IMR-90 (cell line): ENCODE measurements at regions not wholly inside any gene's neighbourhood (a gene's known extent, or its start where the extent isn't known, plus 50 kb on each side); places are given as distances from the start of the nearest gene placed in this dataset.

Experiments used
- ATAC-seq: fragments of 200-7000 bp; cut with Tn5 transposase; 2 replicates; pipeline ENCODE4 v1.9.1; 2020; ENCODE audit warnings: low read depth, mild to moderate bottlenecking, moderate library complexity
- BruUV-seq: library from RNA; stranded (reverse); fragments of 400-500 nt; replicated peaks from 2 replicates; lab custom pipeline; 2021; lab: Mats Ljungman, UMichigan
- CTCF ChIA-PET: fragments of 300-600 bp; formaldehyde crosslinking; extraction: SDS; loops from one replicate; lab custom pipeline; 2021; ENCODE audit warnings: antibody characterized with exemption; lab: Yijun Ruan, JAX
- POLR2A ChIA-PET: fragments of 300-600 bp; sonication (Branson Sonifier 250); formaldehyde crosslinking; loops from one replicate; lab custom pipeline; 2022; ENCODE audit warnings: antibody characterized with exemption; ENCODE audit not compliant: unreplicated experiment; lab: Charles Lee
- DNase-seq: peaks from one replicate; pipeline ENCODE4 v3.0.0; 2013
- H2AFZ ChIP-seq: replicated peaks from 2 replicates; pipeline ENCODE3; 2013; ENCODE audit warnings: low read length, mild to moderate bottlenecking; ENCODE audit not compliant: poor library complexity
- H2AK5ac ChIP-seq: 2 replicates; pipeline ENCODE4 v1.6.1; 2013; ENCODE audit warnings: low read depth, low read length, inconsistent platforms
- H2AK9ac ChIP-seq: replicated peaks from 2 replicates; pipeline ENCODE3; 2013; ENCODE audit warnings: mild to moderate bottlenecking, low read depth, low read length, moderate library complexity; ENCODE audit not compliant: poor library complexity
- H2BK120ac ChIP-seq: 2 replicates; pipeline ENCODE4 v1.6.1; 2013; ENCODE audit warnings: low read depth, low read length, inconsistent platforms
- H2BK15ac ChIP-seq: 3 replicates; pipeline ENCODE4 v1.6.1; 2013; ENCODE audit warnings: low read depth, low read length, inconsistent platforms
- H2BK20ac ChIP-seq: 2 replicates; pipeline ENCODE4 v1.6.1; 2013; ENCODE audit warnings: low read depth, mild to moderate bottlenecking, inconsistent platforms, low read length, moderate library complexity
- H2BK5ac ChIP-seq: 2 replicates; pipeline ENCODE4 v1.6.1; 2013; ENCODE audit warnings: mild to moderate bottlenecking, low read depth, low read length, inconsistent platforms; ENCODE audit not compliant: poor library complexity, severe bottlenecking
- H3K14ac ChIP-seq: replicated peaks from 2 replicates; pipeline ENCODE4 v1.6.1; 2013; ENCODE audit warnings: low read depth, low read length, inconsistent platforms
- H3K18ac ChIP-seq: 2 replicates; pipeline ENCODE4 v1.6.1; 2013; ENCODE audit warnings: low read depth, low read length, control low read depth
- H3K23ac ChIP-seq: 2 replicates; pipeline ENCODE4 v1.6.1; 2013; ENCODE audit warnings: low read depth, low read length, inconsistent platforms
- H3K27ac ChIP-seq: 2 replicates; pipeline ENCODE4 v1.5.1; 2013; ENCODE audit warnings: mild to moderate bottlenecking, control low read depth, low read length; ENCODE audit not compliant: insufficient read depth
- H3K27me3 ChIP-seq: 2 replicates; pipeline ENCODE4 v1.6.1; 2013; ENCODE audit warnings: low read length; ENCODE audit not compliant: control insufficient read depth, insufficient read depth
- H3K36me3 ChIP-seq: 2 replicates; pipeline ENCODE4 v1.6.1; 2013; ENCODE audit warnings: low read length, mixed read lengths; ENCODE audit not compliant: control insufficient read depth, insufficient read depth
- H3K4ac ChIP-seq: 2 replicates; pipeline ENCODE4 v1.6.1; 2013; ENCODE audit warnings: low read depth, low read length, inconsistent platforms
- H3K4me1 ChIP-seq: 2 replicates; pipeline ENCODE4 v1.6.1; 2013; ENCODE audit warnings: low read length, mixed read lengths; ENCODE audit not compliant: control insufficient read depth, insufficient read depth
- H3K4me2 ChIP-seq: 2 replicates; pipeline ENCODE4 v1.6.1; 2013; ENCODE audit warnings: low read depth, mild to moderate bottlenecking, control low read depth, low read length, moderate library complexity
- H3K4me3 ChIP-seq: 2 replicates; pipeline ENCODE4 v1.5.1; 2013; ENCODE audit warnings: low read depth, mild to moderate bottlenecking, control low read depth, low read length, moderate library complexity; ENCODE audit not compliant: insufficient read depth
- H3K56ac ChIP-seq: 2 replicates; pipeline ENCODE4 v1.6.1; 2013; ENCODE audit warnings: low read length, inconsistent platforms; ENCODE audit not compliant: insufficient read depth; ENCODE audit errors: extremely low read depth
- H3K79me1 ChIP-seq, 2 experiments: 2 replicates each; pipeline ENCODE4 v1.6.1; 2013; ENCODE audit warnings: low read length in 2 of 2, inconsistent platforms in 1 of 2, low read depth in 1 of 2
- H3K9ac ChIP-seq: 2 replicates; pipeline ENCODE4 v1.6.1; 2013; ENCODE audit warnings: low read depth, low read length, control low read depth
- H3K9me1 ChIP-seq: 2 replicates; pipeline ENCODE4 v1.6.1; 2013; ENCODE audit warnings: low read length, inconsistent platforms; ENCODE audit not compliant: insufficient read depth
- H3K9me3 ChIP-seq: 2 replicates; pipeline ENCODE4 v1.6.1; 2013; ENCODE audit warnings: low read length; ENCODE audit not compliant: control insufficient read depth, insufficient read depth
- H4K20me1 ChIP-seq: 2 replicates; pipeline ENCODE4 v1.6.1; 2013; ENCODE audit warnings: low read length, inconsistent platforms; ENCODE audit not compliant: insufficient read depth
- H4K5ac ChIP-seq: 2 replicates; pipeline ENCODE4 v1.6.1; 2013; ENCODE audit warnings: mild to moderate bottlenecking, low read depth, low read length, control low read depth
- H4K8ac ChIP-seq, 2 experiments: 2 replicates each; pipeline ENCODE4 v1.6.1; 2013; ENCODE audit warnings: low read depth in 2 of 2, low read length in 2 of 2, control low read depth in 1 of 2, inconsistent platforms in 1 of 2
- H4K91ac ChIP-seq: 2 replicates; pipeline ENCODE4 v1.6.1; 2013; ENCODE audit warnings: low read depth, low read length, inconsistent platforms; ENCODE audit not compliant: insufficient read depth
- BHLHE40 ChIP-seq: fragments of 150-350 bp; IDR thresholded peaks from 2 replicates; pipeline ENCODE4 v1.6.1; 2016; ENCODE audit warnings: mild to moderate bottlenecking, low read depth, low read length
- CEBPB ChIP-seq: IDR thresholded peaks from 2 replicates; pipeline ENCODE4 v1.6.1; 2012; ENCODE audit warnings: low read depth, low read length, improper control_type of control experiment
- CHD1 ChIP-seq: IDR thresholded peaks from 2 replicates; pipeline ENCODE4 v1.6.1; 2012; ENCODE audit warnings: low read depth, low read length, improper control_type of control experiment
- FOS ChIP-seq: fragments of 150-350 bp; IDR thresholded peaks from 2 replicates; pipeline ENCODE4 v1.6.1; 2016; ENCODE audit warnings: low read depth, low read length
- MAFK ChIP-seq: IDR thresholded peaks from 2 replicates; pipeline ENCODE4 v1.6.1; 2012; ENCODE audit warnings: low read depth, low read length, improper control_type of control experiment
- MAZ ChIP-seq: IDR thresholded peaks from 2 replicates; pipeline ENCODE4 v1.6.1; 2012; ENCODE audit warnings: low read depth, mild to moderate bottlenecking, low read length, improper control_type of control experiment, moderate library complexity, borderline replicate concordance
- MXI1 ChIP-seq: IDR thresholded peaks from 2 replicates; pipeline ENCODE4 v1.6.1; 2012; ENCODE audit warnings: low read depth, mild to moderate bottlenecking, low read length, moderate library complexity, borderline replicate concordance
- NFE2L2 ChIP-seq: fragments of 150-350 bp; IDR thresholded peaks from 2 replicates; pipeline ENCODE4 v1.6.1; 2016; ENCODE audit warnings: low read depth, mild to moderate bottlenecking, low read length
- POLR2A ChIP-seq: IDR thresholded peaks from 2 replicates; pipeline ENCODE4 v1.6.1; 2012; ENCODE audit warnings: mild to moderate bottlenecking, low read depth, low read length
- RAD21 ChIP-seq: IDR thresholded peaks from 2 replicates; pipeline ENCODE4 v1.6.1; 2012; ENCODE audit warnings: low read length, improper control_type of control experiment
- RCOR1 ChIP-seq: IDR thresholded peaks from 2 replicates; pipeline ENCODE4 v1.6.1; 2012; ENCODE audit warnings: mild to moderate bottlenecking, low read length, improper control_type of control experiment; ENCODE audit not compliant: insufficient replicate concordance
- RFX5 ChIP-seq: IDR thresholded peaks from 2 replicates; pipeline ENCODE4 v1.8.0; 2012; ENCODE audit warnings: low read depth, mild to moderate bottlenecking, low read length, moderate library complexity
- SMC3 ChIP-seq: fragments of 150-350 bp; IDR thresholded peaks from 2 replicates; pipeline ENCODE4 v1.6.1; 2016; ENCODE audit warnings: low read depth, mild to moderate bottlenecking, antibody characterized with exemption, low read length, moderate library complexity
- WGBS, 2 experiments: methylation state at CpG; one replicate each; pipeline versions ENCODE4 v1.1.5 to v1.1.7; 2013; ENCODE audit warnings: missing lambda C conversion rate in 2 of 2; ENCODE audit not compliant: insufficient read length in 1 of 2; ENCODE audit errors: extremely low coverage in 2 of 2; 5-methylcytosine and 5-hydroxymethylcytosine counted together
- dilution Hi-C: fragments of 300-500 bp; cut with HindIII; formaldehyde crosslinking; loops from one replicate; pipeline ENCODE4 v1.14.3; 2018; ENCODE audit warnings: low sequenced_read_pairs; ENCODE audit not compliant: unreplicated experiment
- in situ Hi-C: fragments of 300-500 bp; cut with MboI; formaldehyde crosslinking; loops from 3 replicates; pipeline ENCODE4 v1.14.3; 2019; ENCODE audit warnings: low sequenced_read_pairs, inconsistent platforms, mixed read lengths
- intact Hi-C: fragments of 100-400 bp; cut with micrococcal nuclease; formaldehyde crosslinking; loops from 2 replicates; pipeline ENCODE4 v1.10.0; 2022
- TF ChIP-seq, protein P1 (sequence below): conservative IDR thresholded peaks from 2 replicates; pipeline ENCODE4 v1.5.1; 2012; ENCODE audit warnings: mild to moderate bottlenecking, low read depth, low read length, improper control_type of control experiment
- TF ChIP-seq, protein P2 (sequence below): fragments of 150-350 bp; IDR thresholded peaks from 2 replicates; pipeline ENCODE4 v1.6.1; 2017; ENCODE audit warnings: mild to moderate bottlenecking, antibody characterized with exemption, low read length, low read depth
- TF ChIP-seq, protein P3 (sequence below): fragments of 150-350 bp; IDR thresholded peaks from 2 replicates; pipeline ENCODE4 v1.6.1; 2016; ENCODE audit warnings: low read depth, mild to moderate bottlenecking, low read length, moderate library complexity, borderline replicate concordance

DNA sequence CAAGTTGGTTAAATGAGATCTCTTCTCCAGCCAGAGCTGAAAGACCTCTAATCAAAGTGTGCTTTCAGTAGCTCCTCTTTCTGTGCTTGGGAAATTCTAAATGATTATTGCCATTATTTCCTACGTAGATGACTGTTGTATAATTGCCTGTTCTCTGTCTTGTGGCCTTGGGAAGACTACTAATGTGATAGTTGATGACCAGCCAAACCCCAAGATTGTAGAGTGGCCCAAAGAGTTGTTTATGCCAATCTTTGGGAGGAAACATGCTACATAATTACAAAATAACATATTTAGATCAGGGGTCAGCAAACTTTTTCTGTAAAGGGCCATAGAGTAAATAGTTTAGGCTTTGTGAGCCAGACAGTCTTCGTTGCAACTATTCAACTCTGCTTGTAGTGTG is 135.1 kb upstream of the DIO2 start:
- no peak overlapping the region for H2BK5ac ChIP-seq
- no TSS peak for BruUV-seq
- H3K27me3 ChIP-seq: no peaks in the 10 kb centered on the region
- dilution Hi-C loops (no loop called here), in situ Hi-C loops (no loop called here), intact Hi-C loops (no loop called here)
- H2AK9ac ChIP-seq: no peak overlapping the region
- H3K4ac ChIP-seq: no peak overlapping the region
- H3K18ac ChIP-seq: no peak overlapping the region
- H4K20me1 ChIP-seq: no peaks in the 10 kb centered on the region
- no peaks in the 10 kb centered on the region for H3K9me3 ChIP-seq
- H2AK5ac ChIP-seq: no peak overlapping the region
- no peaks in the 10 kb centered on the region for H3K4me1 ChIP-seq
- no peak overlapping the region for H2BK20ac ChIP-seq
- no peak overlapping the region for H2BK120ac ChIP-seq
- H2AFZ ChIP-seq: no peak overlapping the region
- no peak overlapping the region for H2BK15ac ChIP-seq
- H3K56ac ChIP-seq: no peak overlapping the region; the same call in 1 of the 2 replicates
- ATAC-seq (no peak), DNase-seq (no peak)
- H3K4me2 ChIP-seq: no peak overlapping the region
- no CpG with 5 or more reads among the region's 2 CpGs for WGBS, 2 experiments
- H3K27ac ChIP-seq: no peak overlapping the region
- no peak overlapping the region for H4K91ac ChIP-seq
- no peaks in the 10 kb centered on the region for H3K9me1 ChIP-seq
- TF ChIP-seq, protein P1, sequence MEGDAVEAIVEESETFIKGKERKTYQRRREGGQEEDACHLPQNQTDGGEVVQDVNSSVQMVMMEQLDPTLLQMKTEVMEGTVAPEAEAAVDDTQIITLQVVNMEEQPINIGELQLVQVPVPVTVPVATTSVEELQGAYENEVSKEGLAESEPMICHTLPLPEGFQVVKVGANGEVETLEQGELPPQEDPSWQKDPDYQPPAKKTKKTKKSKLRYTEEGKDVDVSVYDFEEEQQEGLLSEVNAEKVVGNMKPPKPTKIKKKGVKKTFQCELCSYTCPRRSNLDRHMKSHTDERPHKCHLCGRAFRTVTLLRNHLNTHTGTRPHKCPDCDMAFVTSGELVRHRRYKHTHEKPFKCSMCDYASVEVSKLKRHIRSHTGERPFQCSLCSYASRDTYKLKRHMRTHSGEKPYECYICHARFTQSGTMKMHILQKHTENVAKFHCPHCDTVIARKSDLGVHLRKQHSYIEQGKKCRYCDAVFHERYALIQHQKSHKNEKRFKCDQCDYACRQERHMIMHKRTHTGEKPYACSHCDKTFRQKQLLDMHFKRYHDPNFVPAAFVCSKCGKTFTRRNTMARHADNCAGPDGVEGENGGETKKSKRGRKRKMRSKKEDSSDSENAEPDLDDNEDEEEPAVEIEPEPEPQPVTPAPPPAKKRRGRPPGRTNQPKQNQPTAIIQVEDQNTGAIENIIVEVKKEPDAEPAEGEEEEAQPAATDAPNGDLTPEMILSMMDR: no peak
- TF ChIP-seq FOS (no peak), CHD1 (no peak), RCOR1 (no peak), NFE2L2 (no peak), CEBPB (no peak), MAFK (no peak), BHLHE40 (no peak), MXI1 (no peak), RFX5 (no peak), MAZ (no peak), POLR2A (no peak), SMC3 (no peak), RAD21 (no peak)
- TF ChIP-seq, protein P2, sequence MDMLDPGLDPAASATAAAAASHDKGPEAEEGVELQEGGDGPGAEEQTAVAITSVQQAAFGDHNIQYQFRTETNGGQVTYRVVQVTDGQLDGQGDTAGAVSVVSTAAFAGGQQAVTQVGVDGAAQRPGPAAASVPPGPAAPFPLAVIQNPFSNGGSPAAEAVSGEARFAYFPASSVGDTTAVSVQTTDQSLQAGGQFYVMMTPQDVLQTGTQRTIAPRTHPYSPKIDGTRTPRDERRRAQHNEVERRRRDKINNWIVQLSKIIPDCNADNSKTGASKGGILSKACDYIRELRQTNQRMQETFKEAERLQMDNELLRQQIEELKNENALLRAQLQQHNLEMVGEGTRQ: no peak
- TF ChIP-seq, protein P3, sequence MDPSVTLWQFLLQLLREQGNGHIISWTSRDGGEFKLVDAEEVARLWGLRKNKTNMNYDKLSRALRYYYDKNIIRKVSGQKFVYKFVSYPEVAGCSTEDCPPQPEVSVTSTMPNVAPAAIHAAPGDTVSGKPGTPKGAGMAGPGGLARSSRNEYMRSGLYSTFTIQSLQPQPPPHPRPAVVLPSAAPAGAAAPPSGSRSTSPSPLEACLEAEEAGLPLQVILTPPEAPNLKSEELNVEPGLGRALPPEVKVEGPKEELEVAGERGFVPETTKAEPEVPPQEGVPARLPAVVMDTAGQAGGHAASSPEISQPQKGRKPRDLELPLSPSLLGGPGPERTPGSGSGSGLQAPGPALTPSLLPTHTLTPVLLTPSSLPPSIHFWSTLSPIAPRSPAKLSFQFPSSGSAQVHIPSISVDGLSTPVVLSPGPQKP: no peak
- H3K23ac ChIP-seq: no peak overlapping the region
- H4K8ac ChIP-seq: no peak overlapping the region
- H3K9ac ChIP-seq: no peak overlapping the region
- ChIA-PET CTCF (no interaction called here), POLR2A (no interaction called here)
- no peaks in the 10 kb centered on the region for H3K79me1 ChIP-seq
- no peaks in the 10 kb centered on the region for H3K36me3 ChIP-seq
- no peak overlapping the region for H3K4me3 ChIP-seq
- no peak overlapping the region for H3K14ac ChIP-seq
- no peak overlapping the region for H4K5ac ChIP-seq
